GM18502 (cell line): ENCODE measurements at regions not wholly inside any gene's neighbourhood (a gene's known extent, or its start where the extent isn't known, plus 50 kb on each side); places are given as distances from the start of the nearest gene placed in this dataset.
"Not testable (repeated sequence)": the region's sequence is repeated elsewhere in the genome, so short reads cannot be mapped to it uniquely, and the experiment has no call there.

Experiments
- ATAC-seq: cut with Tn5 transposase; IDR thresholded peaks from one replicate; pipeline ENCODE4 v1.9.1; 2021; ENCODE audit warnings: mild to moderate bottlenecking; ENCODE audit not compliant: unreplicated experiment, poor library complexity

DNA sequence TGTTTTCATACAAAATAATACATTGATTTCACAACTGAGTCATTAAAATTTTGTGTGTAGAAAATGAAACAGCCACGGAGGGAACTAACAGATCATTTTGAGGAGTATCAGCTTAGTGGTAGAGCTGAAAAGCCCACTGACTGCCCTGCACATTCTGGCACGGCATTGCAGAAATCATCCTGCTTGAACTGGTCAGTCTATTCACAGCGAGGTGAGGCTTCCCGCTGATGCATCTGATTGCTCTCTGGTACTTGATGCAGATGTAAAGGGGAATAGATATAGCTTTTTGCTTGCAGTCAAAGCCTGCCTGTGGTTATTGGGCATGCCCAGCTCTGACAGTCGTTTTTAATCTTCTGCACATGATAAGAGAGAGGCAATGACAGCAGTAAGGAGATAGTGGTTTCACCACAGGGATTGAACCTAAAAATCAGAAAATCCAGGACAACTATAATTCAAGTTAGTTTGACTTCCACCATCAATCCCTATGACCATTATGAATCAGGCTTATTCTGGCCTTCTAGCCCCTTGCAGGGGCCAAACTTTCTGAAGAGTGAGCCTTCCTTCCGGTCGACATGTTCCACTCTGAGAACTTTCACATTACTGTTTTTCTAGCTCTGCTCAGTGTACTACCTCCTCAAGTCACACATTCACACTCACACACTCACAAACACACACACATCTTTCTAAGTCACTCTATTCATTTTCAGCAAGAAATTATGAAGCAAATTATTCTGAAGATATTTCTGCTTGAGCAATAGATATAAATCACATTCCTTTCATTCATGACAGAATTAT lies 782.8 kb upstream of the NUDT12 start:
- no peak for ATAC-seq

- ATAC-seq = no peak
Measured at GRCh38 chr5:104344809-104345208, 782.2 kb upstream of the NUDT12 start.

DNA sequence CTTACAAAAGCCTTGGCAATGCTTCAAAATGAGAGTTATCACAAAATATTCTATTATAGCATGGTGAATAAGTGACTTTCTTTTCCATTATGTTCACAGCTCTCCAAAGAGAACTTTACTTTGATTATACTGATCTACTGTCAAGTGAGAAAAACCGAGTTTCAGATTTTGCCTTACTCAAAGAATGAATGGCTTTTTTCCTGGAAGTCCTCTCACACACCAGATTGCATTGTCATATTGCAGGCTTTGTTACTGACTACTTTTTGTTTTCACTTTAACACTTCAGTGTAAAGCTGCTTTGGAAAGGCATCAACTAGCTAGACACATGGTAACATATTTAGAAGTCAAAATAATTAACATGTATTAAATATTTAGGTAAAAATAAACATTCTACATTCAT lies 765.2 kb upstream of the NUDT12 start:
- ATAC-seq = no peak

- no peak for ATAC-seq
Measured at GRCh38 chr5:104326966-104327365, 764.4 kb upstream of the NUDT12 start.

DNA sequence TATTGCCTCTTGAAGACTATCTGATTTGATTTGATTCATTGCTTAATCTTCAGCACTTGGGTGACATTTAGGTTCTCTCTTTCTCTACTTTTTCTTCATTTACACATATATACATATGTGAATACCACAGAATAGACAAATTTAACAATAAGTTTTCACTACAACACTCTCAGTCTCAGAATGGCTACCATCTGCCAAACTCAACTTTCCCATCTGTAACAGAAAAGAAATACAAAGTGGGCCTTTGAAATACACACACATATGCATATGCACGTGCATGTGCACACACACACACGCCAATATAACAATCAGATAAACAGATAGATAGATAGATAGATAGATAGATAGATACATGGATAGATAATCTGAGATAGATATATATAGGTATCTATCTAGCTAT lies 762.8 kb upstream of the NUDT12 start:
- no peak for ATAC-seq

- ATAC-seq = not testable (repeated sequence)
Measured at GRCh38 chr5:104316676-104317075, 754.1 kb upstream of the NUDT12 start.

- no peak for ATAC-seq
Measured at GRCh38 chr5:104312481-104312880, 749.9 kb upstream of the NUDT12 start.

DNA sequence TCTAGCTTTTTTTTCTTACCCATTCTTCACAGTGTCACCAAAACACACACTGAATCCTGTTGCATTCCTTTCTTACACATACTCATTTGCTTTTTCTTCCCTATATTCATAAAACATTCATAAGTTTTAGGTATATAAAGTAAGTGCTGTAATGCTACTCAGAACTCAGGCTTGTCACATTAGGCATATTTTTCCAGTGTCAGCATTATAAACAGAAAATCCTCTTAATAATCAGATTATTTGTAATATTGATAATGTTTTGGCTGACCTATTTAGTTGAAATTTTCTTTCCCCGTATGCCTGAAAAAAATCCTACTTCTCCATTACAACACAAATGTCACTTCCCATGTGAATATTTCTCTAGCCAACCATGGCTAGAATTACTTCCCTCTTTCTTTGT lies 743.0 kb upstream of the NUDT12 start:
- no peak for ATAC-seq

DNA sequence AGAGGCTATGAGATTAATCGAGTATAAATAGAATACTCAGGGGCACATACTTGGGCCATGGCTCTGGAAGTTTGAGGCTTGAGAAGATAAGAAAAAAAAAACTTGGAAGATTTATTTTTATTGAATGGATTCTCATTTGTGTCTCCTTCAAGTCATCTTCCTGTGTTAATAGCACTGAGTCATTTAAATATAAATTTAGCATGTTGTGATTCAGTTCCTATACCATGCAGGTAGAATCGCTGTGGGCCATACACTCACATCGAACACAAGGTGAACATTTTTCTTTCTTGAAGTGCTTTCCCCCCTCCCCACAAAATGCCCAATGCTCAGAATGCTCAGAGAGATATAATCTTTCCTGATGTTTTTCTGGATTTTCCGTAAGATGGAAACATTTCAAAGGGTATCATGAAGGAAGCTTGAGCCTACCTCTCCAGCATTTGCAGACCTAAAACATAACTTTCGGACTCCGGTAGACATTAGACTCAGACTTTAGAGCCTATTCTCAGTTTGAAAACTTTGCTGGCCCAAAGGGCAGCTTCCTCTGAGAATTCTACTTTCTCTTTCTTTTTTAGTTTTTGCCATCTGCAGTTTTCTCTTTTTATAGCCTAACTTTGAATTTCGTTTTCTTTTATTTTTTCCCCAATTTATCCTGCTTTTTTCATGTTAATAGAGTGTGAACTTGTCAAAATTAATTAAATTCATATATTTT lies 737.6 kb upstream of the NUDT12 start:
- ATAC-seq = no peak

DNA sequence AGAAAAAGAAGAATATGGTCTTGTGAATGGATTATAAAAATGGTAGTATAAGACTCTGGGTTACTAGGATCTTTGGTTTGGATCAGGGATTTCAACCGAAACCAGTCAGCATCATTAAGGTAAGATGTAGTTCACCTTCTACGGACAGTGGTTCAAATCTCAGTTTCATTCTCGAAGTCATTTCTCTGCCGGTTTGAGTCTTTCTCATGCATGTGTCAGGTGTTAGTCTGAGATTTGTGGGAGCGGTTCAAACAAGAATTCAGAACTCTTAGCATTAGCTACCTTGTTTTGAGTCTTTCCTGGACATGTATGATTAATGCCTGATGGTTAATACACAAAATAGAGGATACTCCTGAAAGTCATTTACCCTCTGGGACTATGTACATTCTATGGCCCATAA lies 735.9 kb upstream of the NUDT12 start:
- no peak for ATAC-seq

DNA sequence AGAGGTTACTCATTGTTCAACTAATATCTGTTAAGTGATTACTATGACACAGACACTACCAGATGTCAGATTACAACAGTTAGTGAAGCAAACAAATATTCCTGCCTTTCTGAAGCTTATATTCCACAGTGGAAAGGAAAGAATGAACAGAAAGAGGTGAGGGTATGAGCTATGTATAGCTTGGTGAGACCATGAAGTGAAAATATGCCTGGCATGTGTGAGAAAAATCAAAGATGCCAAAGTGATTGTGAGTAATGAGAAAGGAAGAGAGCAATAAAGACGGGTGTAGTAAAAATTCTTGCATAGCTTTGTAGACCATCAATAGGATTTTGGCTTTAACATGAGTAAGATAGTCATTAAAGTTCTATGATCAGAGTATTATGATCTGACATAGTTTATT lies 734.5 kb upstream of the NUDT12 start:
- no peak for ATAC-seq

DNA sequence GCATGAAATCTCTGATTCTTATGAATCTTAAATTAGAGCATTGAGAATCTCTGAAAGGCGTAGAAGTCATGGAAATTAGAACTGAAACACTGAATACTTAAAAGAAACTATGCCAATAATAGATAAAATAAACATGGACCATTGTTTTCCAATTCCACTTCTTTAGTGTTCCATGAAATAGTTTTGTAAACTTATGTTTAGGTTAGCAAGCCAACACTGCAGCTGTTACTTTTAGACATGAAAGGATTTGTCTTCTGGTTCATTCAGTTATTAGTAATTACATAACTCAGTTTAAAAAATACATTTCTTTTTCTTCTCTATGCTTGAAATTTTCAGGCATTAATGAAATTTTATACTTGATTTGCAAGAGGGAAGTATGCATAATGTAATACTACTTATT lies 733.4 kb upstream of the NUDT12 start:
- no peak for ATAC-seq

DNA sequence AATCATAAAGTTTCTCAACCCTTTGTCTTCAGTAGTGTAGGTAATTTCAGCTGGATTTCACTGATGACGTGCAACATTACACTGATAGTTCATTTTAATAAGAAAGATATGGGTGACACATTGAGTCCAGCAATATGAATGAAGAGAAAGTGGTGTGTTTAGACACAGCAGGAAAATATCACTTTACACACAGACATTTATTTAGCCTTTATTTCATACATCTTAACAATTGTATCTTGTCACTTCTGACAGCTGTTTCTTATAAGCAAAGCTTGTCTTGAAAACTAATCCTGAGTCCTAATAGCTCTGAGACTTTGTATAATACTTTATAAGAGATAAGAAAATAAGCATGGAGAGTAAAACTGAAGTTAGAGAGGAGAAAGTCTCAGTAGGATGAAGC lies 720.5 kb upstream of the NUDT12 start:
- no peak for ATAC-seq

GRCh38 chr5:104273725-104274124 lies 711.1 kb upstream of the NUDT12 start:
- ATAC-seq = no peak

DNA sequence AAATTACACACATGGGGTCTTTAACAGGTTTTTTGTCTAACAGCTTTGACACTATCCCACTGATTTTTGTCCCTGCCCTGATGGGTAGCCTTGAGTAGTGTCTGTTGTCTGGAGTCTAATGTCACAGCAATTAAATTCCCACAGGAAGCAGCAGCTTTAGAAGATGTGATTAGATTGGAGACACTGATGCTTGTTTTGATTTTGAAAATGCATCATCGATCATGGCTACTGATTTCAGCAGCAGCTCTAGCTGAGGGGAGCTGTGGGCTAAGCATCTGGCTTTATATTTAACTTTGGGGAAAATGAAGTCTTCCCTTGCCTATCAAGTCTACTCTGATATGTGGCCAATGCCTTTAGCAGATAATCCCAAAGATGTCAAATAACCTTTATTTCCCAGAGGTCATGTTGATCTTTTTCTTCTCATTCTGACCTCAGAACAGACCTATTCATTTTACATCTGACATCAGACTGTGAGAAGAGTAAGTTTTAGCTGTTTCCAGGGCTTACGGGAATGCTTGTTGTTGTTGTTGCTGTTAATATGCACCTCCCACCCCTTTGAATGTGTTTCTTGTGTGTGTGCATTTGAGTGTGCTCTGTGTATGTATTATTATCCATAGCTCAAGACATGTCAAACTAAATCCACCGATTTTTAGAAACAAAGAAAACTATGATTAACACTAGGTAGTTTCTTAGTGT lies 704.9 kb upstream of the NUDT12 start:
- ATAC-seq = no peak

DNA sequence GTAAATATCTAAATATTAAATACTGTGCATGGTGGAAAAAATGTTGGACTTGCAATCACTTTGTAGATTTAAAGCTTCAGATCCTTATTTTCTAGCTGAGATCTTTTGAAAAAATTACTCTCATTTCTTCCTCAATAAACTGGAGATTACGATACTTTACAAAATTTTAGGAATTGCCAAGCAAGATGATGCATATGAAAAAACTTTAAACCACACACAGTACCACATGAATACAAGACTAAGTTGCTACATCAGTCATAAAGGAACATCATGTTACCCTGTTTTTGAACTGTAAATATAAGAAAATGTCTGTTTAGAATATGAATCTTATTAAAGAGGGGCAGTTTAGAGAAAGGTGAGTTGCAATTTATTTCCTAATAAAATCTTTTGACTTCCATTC lies 703.6 kb upstream of the NUDT12 start:
- ATAC-seq = no peak

- no peak for ATAC-seq
Measured at GRCh38 chr5:104265531-104266140, 703.0 kb upstream of the NUDT12 start.

DNA sequence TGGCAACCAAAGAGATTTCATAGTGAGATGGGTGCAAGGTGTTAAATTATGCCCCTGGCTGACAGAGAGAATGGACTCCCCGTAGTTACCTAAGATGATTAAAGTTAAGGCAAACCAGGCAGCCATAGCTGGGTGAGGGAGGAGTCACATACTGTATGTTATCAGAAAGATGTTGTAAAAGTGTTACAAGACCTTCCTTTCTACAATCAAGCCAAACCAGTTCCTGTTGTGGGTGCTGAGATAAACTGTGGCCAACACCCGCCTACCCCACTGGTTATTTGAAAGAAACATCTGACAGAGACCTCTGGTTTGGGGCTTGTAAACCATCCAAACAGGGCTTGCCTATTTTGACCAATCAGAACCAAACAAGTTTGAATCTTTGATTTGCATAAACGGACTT lies 684.7 kb upstream of the NUDT12 start:
- no peak for ATAC-seq

DNA sequence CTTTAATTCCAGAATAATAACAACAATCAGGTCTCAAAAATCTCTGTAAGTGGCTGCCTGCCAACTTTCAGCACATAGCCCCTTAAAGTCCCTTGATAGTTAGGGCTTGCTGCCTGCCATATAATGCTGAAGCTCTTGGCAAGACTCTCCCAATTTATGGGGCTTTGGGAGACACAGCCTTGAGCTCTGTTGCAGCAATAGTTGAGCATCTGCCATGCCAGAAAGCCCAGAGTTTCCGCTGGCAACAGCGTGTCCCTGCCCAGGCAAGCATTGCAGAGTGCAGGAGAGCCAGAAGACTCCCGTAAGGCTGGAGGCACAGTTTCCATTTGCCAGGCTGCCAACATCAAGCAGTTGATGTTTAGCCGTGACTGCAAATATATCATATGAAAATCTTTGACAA lies 678.5 kb upstream of the NUDT12 start:
- ATAC-seq = no peak

DNA sequence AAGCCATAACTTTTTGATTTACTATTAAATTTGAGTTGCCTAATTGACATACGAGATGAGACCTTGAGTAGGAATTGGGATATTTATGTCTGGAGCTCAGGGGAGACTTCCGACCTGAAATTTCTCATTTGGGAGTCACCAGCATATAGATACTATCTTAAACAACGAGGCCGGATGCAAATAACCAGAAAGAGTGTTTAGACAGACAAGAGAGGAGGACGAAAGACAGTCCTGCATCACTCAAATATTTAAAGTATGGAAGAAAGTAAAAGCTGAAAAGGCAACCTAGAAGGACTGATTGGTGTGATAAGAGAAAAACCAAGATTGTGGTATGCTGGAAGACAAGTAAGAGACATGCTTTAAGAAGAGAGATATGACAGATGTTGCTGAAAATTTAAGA lies 675.0 kb upstream of the NUDT12 start:
- no peak for ATAC-seq
